ENCODE measurements at regions not wholly inside any gene's neighbourhood (a gene's known extent, or its start where the extent isn't known, plus 50 kb on each side); places are given as distances from the start of the nearest gene placed in this dataset.

DNA sequence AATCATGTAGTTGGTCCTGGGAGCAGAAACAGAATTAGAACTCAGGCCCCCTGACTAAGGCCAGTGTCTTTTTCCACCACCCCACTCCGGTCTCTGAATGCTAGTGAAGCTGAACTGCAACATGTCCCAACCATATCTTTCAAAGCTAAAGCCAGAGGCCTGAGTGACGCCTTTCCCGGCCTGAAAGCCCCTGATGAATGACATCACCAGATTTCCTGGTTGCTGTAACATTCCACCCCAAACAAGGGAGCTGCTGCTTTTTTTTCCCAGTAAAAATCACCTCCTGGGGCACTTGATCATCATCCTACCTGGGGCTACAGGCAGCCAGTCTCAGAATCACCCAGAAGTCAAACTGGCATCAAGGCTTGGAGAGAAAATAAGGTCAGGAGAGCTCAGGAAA lies 162.7 kb downstream of the ARL4C start:
- Histone ChIP-seq H3K4me3 (ENCODE audit: low read length) (no peak overlapping the region), H3K36me3 (ENCODE audit: insufficient read depth, low read length) (no peaks in the 10 kb centered on the region), H3K27me3 (ENCODE audit: insufficient read depth, low read depth, low read length) (no peaks in the 10 kb centered on the region), H3F3A (ENCODE audit: insufficient read depth, low read length, poor library complexity, severe bottlenecking) (no peaks in the 10 kb centered on the region), H3K9me2 (ENCODE audit: insufficient read depth, low read length) (no peaks in the 10 kb centered on the region), H4K20me1 (ENCODE audit: insufficient read depth) (no peaks in the 10 kb centered on the region), H3K27ac (ENCODE audit: low read length) (peak overlapping the region; percentile 71), H3K4me2 (ENCODE audit: low read length) (no peak overlapping the region), H3K9ac (ENCODE audit: low read length) (no peak overlapping the region), H2AFZ (ENCODE audit: low read depth, low read length) (no peak overlapping the region), H3K9me3 (ENCODE audit: low read length) (no peaks in the 10 kb centered on the region), H3K79me2 (replicated peaks; ENCODE audit: insufficient read depth, low read length) (no peaks in the 10 kb centered on the region)
- TF ChIP-seq POLR2AphosphoS5 (IDR thresholded peaks at IDR 0.05): no peak
- TF ChIP-seq SMC3 (conservative IDR thresholded peaks at IDR 0.05; ENCODE audit: poor library complexity): no peak
- TF ChIP-seq TAF1 (IDR thresholded peaks at IDR 0.05; ENCODE audit: low read depth): no peak

DNA sequence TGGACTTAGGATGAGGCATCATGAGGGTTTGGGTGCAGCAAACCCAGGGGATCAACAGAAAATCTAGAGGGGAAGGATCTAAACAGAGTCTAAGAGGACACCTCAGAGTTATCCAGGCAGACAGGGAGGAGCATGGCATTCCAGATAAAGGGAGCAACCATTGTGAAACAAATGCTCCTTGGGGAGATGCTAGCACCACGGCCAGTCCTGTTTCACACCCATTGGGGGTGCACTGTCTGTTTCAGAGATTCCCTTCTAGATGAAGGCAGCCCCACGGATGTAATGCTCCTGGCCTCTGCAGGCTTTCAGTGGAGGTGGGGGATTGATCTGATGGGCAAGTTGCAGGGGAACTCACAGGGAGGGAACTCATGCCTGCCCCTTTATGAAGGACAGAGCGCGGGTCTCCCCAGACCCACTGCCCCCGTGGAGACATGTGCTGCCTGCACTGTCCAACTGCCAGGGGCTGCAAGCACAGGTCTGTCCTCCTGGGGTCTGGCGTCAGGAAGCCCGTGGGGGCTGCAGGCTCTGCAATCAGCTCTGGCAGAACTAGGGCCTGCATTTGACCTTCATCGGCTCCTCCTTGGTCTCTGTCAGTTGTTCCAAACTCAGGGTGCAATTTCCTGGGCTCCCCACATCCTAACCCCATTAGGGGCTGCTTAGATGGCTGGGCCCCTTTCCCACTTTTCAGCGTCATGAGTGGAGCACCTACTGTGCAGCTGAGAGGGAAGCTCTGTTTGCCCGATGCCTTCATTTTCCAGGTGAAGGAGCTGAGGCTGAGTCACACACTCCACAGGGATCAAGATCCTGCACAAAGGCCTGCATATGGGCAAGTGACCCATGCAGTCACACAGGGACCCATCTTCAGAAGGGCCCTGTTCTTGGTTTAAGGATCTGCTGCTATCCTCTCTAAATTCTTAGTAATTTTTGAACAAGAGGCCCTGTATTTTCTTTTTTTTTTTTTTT lies 163.4 kb downstream of the ARL4C start:
- Histone ChIP-seq H3K4me3 (ENCODE audit: low read length) (no peak overlapping the region), H4K20me1 (ENCODE audit: insufficient read depth) (no peaks in the 10 kb centered on the region), H3K9me2 (ENCODE audit: insufficient read depth, low read length) (no peaks in the 10 kb centered on the region), H3K9me3 (ENCODE audit: low read length) (no peaks in the 10 kb centered on the region), H3K9ac (ENCODE audit: low read length) (no peak overlapping the region), H3K79me2 (replicated peaks; ENCODE audit: insufficient read depth, low read length) (no peaks in the 10 kb centered on the region), H3F3A (ENCODE audit: insufficient read depth, low read length, poor library complexity, severe bottlenecking) (no peaks in the 10 kb centered on the region), H3K4me2 (ENCODE audit: low read length) (no peak overlapping the region), H3K27me3 (ENCODE audit: insufficient read depth, low read depth, low read length) (no peaks in the 10 kb centered on the region), H3K27ac (ENCODE audit: low read length) (no peak overlapping the region), H2AFZ (ENCODE audit: low read depth, low read length) (no peak overlapping the region), H3K36me3 (ENCODE audit: insufficient read depth, low read length) (no peaks in the 10 kb centered on the region)
- TF ChIP-seq EZH2 (IDR thresholded peaks at IDR 0.05; ENCODE audit: borderline replicate concordance, insufficient read depth, low read length, poor library complexity, severe bottlenecking) (no peak), TAF1 (IDR thresholded peaks at IDR 0.05; ENCODE audit: low read depth) (no peak), SMC3 (conservative IDR thresholded peaks at IDR 0.05; ENCODE audit: poor library complexity) (no peak), EP300 (conservative IDR thresholded peaks at IDR 0.05; ENCODE audit: poor library complexity, severe bottlenecking) (no peak), MXI1 (conservative IDR thresholded peaks at IDR 0.05; ENCODE audit: poor library complexity, severe bottlenecking) (no peak)
- TF ChIP-seq, protein P1, sequence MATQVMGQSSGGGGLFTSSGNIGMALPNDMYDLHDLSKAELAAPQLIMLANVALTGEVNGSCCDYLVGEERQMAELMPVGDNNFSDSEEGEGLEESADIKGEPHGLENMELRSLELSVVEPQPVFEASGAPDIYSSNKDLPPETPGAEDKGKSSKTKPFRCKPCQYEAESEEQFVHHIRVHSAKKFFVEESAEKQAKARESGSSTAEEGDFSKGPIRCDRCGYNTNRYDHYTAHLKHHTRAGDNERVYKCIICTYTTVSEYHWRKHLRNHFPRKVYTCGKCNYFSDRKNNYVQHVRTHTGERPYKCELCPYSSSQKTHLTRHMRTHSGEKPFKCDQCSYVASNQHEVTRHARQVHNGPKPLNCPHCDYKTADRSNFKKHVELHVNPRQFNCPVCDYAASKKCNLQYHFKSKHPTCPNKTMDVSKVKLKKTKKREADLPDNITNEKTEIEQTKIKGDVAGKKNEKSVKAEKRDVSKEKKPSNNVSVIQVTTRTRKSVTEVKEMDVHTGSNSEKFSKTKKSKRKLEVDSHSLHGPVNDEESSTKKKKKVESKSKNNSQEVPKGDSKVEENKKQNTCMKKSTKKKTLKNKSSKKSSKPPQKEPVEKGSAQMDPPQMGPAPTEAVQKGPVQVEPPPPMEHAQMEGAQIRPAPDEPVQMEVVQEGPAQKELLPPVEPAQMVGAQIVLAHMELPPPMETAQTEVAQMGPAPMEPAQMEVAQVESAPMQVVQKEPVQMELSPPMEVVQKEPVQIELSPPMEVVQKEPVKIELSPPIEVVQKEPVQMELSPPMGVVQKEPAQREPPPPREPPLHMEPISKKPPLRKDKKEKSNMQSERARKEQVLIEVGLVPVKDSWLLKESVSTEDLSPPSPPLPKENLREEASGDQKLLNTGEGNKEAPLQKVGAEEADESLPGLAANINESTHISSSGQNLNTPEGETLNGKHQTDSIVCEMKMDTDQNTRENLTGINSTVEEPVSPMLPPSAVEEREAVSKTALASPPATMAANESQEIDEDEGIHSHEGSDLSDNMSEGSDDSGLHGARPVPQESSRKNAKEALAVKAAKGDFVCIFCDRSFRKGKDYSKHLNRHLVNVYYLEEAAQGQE (IDR thresholded peaks at IDR 0.05; ENCODE audit: borderline replicate concordance): no peak

DNA sequence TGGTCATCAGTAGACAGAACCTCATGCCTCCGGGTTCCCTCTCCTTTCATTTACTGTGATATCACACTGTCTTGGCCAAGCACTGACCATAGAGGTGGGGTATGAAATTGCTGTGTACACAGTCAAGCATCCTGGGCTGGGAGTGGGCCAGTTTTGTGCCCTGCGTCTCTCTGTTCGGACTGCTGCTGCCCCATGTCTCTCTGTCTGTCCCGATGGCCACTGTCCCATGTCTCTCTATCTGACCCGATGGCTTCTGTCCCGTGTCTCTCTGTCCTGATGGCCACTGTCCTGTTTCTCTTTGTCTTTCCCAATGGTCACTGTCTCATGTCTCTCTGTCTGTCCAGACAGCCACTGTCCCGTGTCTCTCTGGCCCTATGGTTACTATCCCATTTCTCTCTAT lies 164.9 kb downstream of the ARL4C start:
- Histone ChIP-seq H3K4me2 (ENCODE audit: low read length) (no peak overlapping the region), H3F3A (ENCODE audit: insufficient read depth, low read length, poor library complexity, severe bottlenecking) (no peaks in the 10 kb centered on the region), H2AFZ (ENCODE audit: low read depth, low read length) (no peak overlapping the region)

More for the DNA sequence above, 164.9 kb downstream of the ARL4C start:
- H3K27me3 ChIP-seq (ENCODE audit: insufficient read depth, low read depth, low read length): no peaks in the 10 kb centered on the region
- no peak overlapping the region for H3K4me3 ChIP-seq (ENCODE audit: low read length)
- H4K20me1 ChIP-seq (ENCODE audit: insufficient read depth): no peaks in the 10 kb centered on the region
- TF ChIP-seq TAF1 (IDR thresholded peaks at IDR 0.05; ENCODE audit: low read depth) (no peak), EZH2 (IDR thresholded peaks at IDR 0.05; ENCODE audit: borderline replicate concordance, insufficient read depth, low read length, poor library complexity, severe bottlenecking) (no peak), RAD21 (conservative IDR thresholded peaks at IDR 0.05) (no peak), EP300 (conservative IDR thresholded peaks at IDR 0.05; ENCODE audit: poor library complexity, severe bottlenecking) (no peak), MXI1 (conservative IDR thresholded peaks at IDR 0.05; ENCODE audit: poor library complexity, severe bottlenecking) (no peak), SMC3 (conservative IDR thresholded peaks at IDR 0.05; ENCODE audit: poor library complexity) (no peak)
- TF ChIP-seq, protein P1 (IDR thresholded peaks at IDR 0.05; ENCODE audit: borderline replicate concordance): no peak
- TF ChIP-seq, protein P2, sequence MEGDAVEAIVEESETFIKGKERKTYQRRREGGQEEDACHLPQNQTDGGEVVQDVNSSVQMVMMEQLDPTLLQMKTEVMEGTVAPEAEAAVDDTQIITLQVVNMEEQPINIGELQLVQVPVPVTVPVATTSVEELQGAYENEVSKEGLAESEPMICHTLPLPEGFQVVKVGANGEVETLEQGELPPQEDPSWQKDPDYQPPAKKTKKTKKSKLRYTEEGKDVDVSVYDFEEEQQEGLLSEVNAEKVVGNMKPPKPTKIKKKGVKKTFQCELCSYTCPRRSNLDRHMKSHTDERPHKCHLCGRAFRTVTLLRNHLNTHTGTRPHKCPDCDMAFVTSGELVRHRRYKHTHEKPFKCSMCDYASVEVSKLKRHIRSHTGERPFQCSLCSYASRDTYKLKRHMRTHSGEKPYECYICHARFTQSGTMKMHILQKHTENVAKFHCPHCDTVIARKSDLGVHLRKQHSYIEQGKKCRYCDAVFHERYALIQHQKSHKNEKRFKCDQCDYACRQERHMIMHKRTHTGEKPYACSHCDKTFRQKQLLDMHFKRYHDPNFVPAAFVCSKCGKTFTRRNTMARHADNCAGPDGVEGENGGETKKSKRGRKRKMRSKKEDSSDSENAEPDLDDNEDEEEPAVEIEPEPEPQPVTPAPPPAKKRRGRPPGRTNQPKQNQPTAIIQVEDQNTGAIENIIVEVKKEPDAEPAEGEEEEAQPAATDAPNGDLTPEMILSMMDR (IDR thresholded peaks at IDR 0.05; ENCODE audit: poor library complexity, severe bottlenecking): no peak
- no peaks in the 10 kb centered on the region for H3K9me3 ChIP-seq (ENCODE audit: low read length)
- no peaks in the 10 kb centered on the region for H3K79me2 ChIP-seq (replicated peaks; ENCODE audit: insufficient read depth, low read length)
- H3K9ac ChIP-seq (ENCODE audit: low read length): no peak overlapping the region
- H3K27ac ChIP-seq (ENCODE audit: low read length): no peak overlapping the region
- H3K36me3 ChIP-seq (ENCODE audit: insufficient read depth, low read length): no peaks in the 10 kb centered on the region
- no peaks in the 10 kb centered on the region for H3K9me2 ChIP-seq (ENCODE audit: insufficient read depth, low read length)
